Gastroesophageal sphincter (tissue), 3 donors: ENCODE measurements at regions not wholly inside any gene's neighbourhood (a gene's known extent, or its start where the extent isn't known, plus 50 kb on each side); places are given as distances from the start of the nearest gene placed in this dataset.

Source experiments
- POLR2A ChIP-seq, 2 donors: fragments of 450-650 bp; IDR thresholded peaks; one replicate each; pipeline ENCODE4 v1.6.1; 2017; ENCODE audit warnings: antibody characterized with exemption in 2 of 2, mild to moderate bottlenecking in 2 of 2, moderate library complexity in 1 of 2
- POLR2AphosphoS5 ChIP-seq: sonication (generic); formaldehyde crosslinking; IDR thresholded peaks from one replicate; pipeline ENCODE4 v1.6.1; 2017; ENCODE audit warnings: antibody characterized with exemption
- TF ChIP-seq, protein P1 (sequence below), 4 experiments: fragments of 200-600 bp in 2 of 4; fragments of 450-650 bp in 2 of 4; sonication (generic) in 1 of 4; IDR thresholded peaks; one replicate each; pipeline ENCODE4 v1.5.1; 2017 to 2019; ENCODE audit warnings: antibody characterized with exemption in 4 of 4, mild to moderate bottlenecking in 2 of 4, moderate library complexity in 2 of 4

DNA sequence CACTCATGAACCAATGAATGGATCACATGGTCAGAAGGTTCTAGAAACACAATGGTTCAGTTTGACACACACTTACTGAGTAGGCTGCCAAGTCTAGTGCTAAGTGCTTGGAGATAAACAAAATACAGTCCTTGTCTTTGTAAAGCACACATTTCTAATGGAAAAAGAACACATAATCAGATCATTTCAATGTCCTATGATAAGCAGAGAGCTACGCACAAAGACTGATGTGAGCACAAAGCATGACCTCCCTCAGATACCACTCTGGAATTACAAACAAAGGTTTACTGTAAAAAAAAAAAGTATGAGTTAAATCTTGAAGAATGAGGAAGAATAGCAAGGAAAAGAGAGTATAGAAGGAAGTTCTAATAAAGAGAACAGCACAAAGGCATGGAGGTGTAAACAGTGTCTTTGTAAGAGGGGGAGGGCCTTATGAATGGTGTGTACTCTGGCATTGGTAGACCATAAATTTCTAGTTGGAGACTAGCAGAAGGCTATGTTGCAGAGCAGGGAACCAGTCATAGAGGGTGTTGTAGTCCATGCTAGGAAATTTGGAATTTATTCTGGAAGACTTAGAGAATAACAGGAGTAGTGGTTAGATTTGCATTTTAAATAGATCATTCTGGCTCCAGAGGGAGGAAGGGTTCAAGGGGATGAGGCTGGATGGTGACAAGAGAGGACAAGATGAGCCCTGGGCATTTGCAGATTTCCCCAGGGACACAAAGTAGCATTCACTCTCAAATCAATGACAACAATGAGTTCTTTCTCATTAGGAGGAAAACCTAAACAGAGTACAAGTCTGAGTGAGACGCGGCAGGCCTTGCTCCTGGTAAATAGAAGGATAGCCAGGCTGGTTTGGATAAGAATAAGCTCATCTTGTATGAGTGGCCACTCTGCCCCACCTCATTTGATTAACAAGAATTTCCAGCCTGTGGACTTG is 468.0 kb downstream of the TOX3 start:
- TF ChIP-seq POLR2A (IDR thresholded peaks at IDR 0.05) (no peak), POLR2AphosphoS5 (no peak)
- TF ChIP-seq, protein P1, sequence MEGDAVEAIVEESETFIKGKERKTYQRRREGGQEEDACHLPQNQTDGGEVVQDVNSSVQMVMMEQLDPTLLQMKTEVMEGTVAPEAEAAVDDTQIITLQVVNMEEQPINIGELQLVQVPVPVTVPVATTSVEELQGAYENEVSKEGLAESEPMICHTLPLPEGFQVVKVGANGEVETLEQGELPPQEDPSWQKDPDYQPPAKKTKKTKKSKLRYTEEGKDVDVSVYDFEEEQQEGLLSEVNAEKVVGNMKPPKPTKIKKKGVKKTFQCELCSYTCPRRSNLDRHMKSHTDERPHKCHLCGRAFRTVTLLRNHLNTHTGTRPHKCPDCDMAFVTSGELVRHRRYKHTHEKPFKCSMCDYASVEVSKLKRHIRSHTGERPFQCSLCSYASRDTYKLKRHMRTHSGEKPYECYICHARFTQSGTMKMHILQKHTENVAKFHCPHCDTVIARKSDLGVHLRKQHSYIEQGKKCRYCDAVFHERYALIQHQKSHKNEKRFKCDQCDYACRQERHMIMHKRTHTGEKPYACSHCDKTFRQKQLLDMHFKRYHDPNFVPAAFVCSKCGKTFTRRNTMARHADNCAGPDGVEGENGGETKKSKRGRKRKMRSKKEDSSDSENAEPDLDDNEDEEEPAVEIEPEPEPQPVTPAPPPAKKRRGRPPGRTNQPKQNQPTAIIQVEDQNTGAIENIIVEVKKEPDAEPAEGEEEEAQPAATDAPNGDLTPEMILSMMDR (IDR thresholded peaks at IDR 0.05): no peak
